ENCODE measurements at regions not wholly inside any gene's neighbourhood (a gene's known extent, or its start where the extent isn't known, plus 50 kb on each side); places are given as distances from the start of the nearest gene placed in this dataset.

DNA sequence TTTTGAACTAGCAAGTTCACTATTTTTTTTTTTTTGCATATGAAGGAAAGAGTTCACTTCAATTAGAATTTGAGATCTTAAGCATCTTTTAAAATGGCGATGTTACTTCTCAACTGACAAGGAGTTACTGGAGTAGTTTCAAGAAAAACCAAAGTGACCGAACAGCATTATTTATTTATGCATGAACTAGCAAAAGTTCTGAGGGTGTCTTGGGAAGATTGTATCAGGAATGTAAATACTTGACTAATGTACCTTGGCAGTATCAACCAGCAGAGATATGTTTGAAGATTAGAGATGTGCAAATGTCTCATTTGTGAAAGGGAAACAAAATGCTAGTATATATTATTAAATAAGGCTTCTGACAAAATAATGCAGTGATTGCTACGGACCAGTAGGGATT is 203.9 kb downstream of the KBTBD8 start:
- TF ChIP-seq, protein P1, sequence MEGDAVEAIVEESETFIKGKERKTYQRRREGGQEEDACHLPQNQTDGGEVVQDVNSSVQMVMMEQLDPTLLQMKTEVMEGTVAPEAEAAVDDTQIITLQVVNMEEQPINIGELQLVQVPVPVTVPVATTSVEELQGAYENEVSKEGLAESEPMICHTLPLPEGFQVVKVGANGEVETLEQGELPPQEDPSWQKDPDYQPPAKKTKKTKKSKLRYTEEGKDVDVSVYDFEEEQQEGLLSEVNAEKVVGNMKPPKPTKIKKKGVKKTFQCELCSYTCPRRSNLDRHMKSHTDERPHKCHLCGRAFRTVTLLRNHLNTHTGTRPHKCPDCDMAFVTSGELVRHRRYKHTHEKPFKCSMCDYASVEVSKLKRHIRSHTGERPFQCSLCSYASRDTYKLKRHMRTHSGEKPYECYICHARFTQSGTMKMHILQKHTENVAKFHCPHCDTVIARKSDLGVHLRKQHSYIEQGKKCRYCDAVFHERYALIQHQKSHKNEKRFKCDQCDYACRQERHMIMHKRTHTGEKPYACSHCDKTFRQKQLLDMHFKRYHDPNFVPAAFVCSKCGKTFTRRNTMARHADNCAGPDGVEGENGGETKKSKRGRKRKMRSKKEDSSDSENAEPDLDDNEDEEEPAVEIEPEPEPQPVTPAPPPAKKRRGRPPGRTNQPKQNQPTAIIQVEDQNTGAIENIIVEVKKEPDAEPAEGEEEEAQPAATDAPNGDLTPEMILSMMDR (IDR thresholded peaks at IDR 0.05; ENCODE audit: low read depth, low read length, missing input control) = no peak
- TF ChIP-seq RXRA (IDR thresholded peaks at IDR 0.05) (no peak), GABPA (IDR thresholded peaks at IDR 0.05 in 1 of 2, conservative IDR thresholded peaks at IDR 0.05 in 1 of 2) (no peak), RAD21 (IDR thresholded peaks at IDR 0.05) (no peak)
